Stomach (tissue), 8 donors: ENCODE measurements at regions not wholly inside any gene's neighbourhood (a gene's known extent, or its start where the extent isn't known, plus 50 kb on each side); places are given as distances from the start of the nearest gene placed in this dataset.

Source experiments
- DNase-seq, 2 donors: peaks; one replicate each; pipeline versions ENCODE4 v3.0.0 to v3.0.0-alpha.2; 2013 to 2019
- H3K27ac ChIP-seq, 5 donors: fragments of 200-600 bp in 4 of 5; sonication (generic) in 4 of 5; one replicate each; pipeline ENCODE4 v1.5.1; 2013 to 2019; ENCODE audit warnings: mild to moderate bottlenecking in 1 of 5, moderate library complexity in 1 of 5
- H3K27me3 ChIP-seq, 3 donors: fragments of 200-600 bp; sonication (generic); one replicate each; pipeline ENCODE4 v1.5.1; 2017 to 2019; ENCODE audit warnings: mixed run types in 1 of 3
- H3K36me3 ChIP-seq, 4 donors: fragments of 200-600 bp; sonication (generic); 1 replicate in 3 of 4; 2 replicates in 1 of 4; pipeline ENCODE4 v1.5.1; 2016 to 2019
- H3K4me1 ChIP-seq, 4 donors: fragments of 200-600 bp; sonication (generic); one replicate each; pipeline ENCODE4 v1.5.1; 2016 to 2019
- H3K4me3 ChIP-seq, 4 donors: fragments of 200-600 bp; sonication (generic) in 3 of 4; one replicate each; pipeline ENCODE4 v1.5.1; 2016 to 2019; ENCODE audit warnings: mild to moderate bottlenecking in 1 of 4
- H3K9me3 ChIP-seq, 4 donors: fragments of 200-600 bp; sonication (generic); one replicate each; pipeline ENCODE4 v1.5.1; 2016 to 2019
- EP300 ChIP-seq: sonication (generic); formaldehyde crosslinking; IDR thresholded peaks from one replicate; pipeline ENCODE4 v1.6.1; 2017; ENCODE audit warnings: antibody characterized with exemption
- POLR2A ChIP-seq, 4 donors: fragments of 450-650 bp; IDR thresholded peaks; one replicate each; pipeline ENCODE4 v1.6.1; 2016; ENCODE audit warnings: antibody characterized with exemption in 4 of 4, control low read depth in 2 of 4, mild to moderate bottlenecking in 1 of 4, moderate library complexity in 1 of 4
- POLR2AphosphoS5 ChIP-seq, 3 donors: sonication (generic); formaldehyde crosslinking; IDR thresholded peaks; one replicate each; pipeline ENCODE4 v1.6.1; 2016; ENCODE audit warnings: antibody characterized with exemption in 3 of 3
- WGBS, 5 donors: extraction: QIAGEN DNeasy Blood & Tissue Kit in 3 of 5; methylation state at CpG; one replicate each; pipeline versions ENCODE4 v1.1.5 to v1.1.7; 2013 to 2018; 5-methylcytosine and 5-hydroxymethylcytosine counted together
- intact Hi-C: fragments of 100-400 bp; cut with DNase I; formaldehyde crosslinking; loops from one replicate; pipeline ENCODE4 v1.15.1; 2023; ENCODE audit warnings: low total_unique reads
- TF ChIP-seq, protein P1 (sequence below), 7 experiments: fragments of 450-650 bp in 4 of 7; fragments of 200-600 bp in 3 of 7; sonication (generic) in 3 of 7; IDR thresholded peaks; one replicate each; pipeline ENCODE4 v1.5.1; 2016 to 2019; ENCODE audit warnings: antibody characterized with exemption in 7 of 7, control low read depth in 2 of 7, mild to moderate bottlenecking in 1 of 7
- donor health status: healthy with polysubstance abuse.
- donor health status: Bipolar disorder and iron deficiency.
- donor health status: healthy.

DNA sequence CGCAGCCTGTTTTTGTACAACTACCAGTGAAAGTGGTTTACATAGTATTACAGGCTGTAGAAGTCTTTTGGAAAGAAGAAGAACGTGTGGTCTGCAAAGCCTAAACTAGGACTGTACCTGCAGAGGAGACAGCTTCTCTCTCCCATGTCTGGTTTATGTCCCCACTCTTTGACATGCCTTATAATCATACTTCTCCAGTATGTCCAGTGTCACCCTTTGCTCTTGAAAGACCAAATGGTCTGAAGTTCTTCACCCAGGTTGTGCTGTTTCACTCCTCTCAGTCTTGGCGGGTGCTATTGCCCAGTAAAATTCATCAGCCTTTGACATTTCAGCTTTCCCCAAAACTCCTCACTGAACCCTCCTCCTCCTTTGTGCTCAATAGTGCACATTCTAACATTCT, 676.0 kb upstream of the TENM4 start:
- TF ChIP-seq EP300 (no peak), POLR2AphosphoS5 (IDR thresholded peaks at IDR 0.05) (no peak), POLR2A (IDR thresholded peaks at IDR 0.05) (no peak)
- TF ChIP-seq, protein P1, sequence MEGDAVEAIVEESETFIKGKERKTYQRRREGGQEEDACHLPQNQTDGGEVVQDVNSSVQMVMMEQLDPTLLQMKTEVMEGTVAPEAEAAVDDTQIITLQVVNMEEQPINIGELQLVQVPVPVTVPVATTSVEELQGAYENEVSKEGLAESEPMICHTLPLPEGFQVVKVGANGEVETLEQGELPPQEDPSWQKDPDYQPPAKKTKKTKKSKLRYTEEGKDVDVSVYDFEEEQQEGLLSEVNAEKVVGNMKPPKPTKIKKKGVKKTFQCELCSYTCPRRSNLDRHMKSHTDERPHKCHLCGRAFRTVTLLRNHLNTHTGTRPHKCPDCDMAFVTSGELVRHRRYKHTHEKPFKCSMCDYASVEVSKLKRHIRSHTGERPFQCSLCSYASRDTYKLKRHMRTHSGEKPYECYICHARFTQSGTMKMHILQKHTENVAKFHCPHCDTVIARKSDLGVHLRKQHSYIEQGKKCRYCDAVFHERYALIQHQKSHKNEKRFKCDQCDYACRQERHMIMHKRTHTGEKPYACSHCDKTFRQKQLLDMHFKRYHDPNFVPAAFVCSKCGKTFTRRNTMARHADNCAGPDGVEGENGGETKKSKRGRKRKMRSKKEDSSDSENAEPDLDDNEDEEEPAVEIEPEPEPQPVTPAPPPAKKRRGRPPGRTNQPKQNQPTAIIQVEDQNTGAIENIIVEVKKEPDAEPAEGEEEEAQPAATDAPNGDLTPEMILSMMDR (IDR thresholded peaks at IDR 0.05), result no peak
- no peaks in the 10 kb centered on the region for H3K9me3 ChIP-seq
- 62 to 78% (median 70%) methylated on average over 3 of the region's 3 CpGs for WGBS, 5 donors
- no peak for DNase-seq
- H3K27me3 ChIP-seq, result no peaks in the 10 kb centered on the region
- H3K36me3 ChIP-seq, result no peaks in the 10 kb centered on the region
- no peak overlapping the region for H3K4me3 ChIP-seq
- intact Hi-C loops, result no loop called here
- no peaks in the 10 kb centered on the region for H3K4me1 ChIP-seq
- no peak overlapping the region for H3K27ac ChIP-seq

DNA sequence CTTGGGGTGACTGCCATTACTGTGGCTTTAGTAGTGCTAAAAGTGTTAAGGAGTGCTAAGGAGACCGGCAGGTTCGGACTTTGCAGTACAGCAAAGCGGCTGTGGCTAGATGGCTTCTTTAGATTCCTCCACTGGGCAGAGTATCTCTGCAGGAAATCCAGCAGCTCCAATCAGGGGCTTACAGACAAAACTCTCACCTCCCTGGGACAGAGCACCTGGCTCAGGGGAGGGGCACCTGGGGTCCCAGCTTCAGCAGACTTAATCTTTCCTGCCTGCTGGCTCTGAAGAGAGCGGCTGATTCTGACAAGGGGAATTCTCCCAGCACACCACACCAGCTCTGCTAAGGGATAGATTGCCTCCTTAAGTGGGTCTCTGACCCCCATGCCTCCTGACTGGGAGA, 668.8 kb upstream of the TENM4 start:
- no peak for DNase-seq
- H3K27me3 ChIP-seq, result no peaks in the 10 kb centered on the region
- no peaks in the 10 kb centered on the region for H3K4me1 ChIP-seq
- H3K27ac ChIP-seq, result no peak overlapping the region
- 78 to 94% (median 90%) methylated on average over 4 of the region's 4 CpGs for WGBS, 5 donors
- H3K9me3 ChIP-seq, result no peaks in the 10 kb centered on the region
- H3K36me3 ChIP-seq, result no peaks in the 10 kb centered on the region
- no peak for TF ChIP-seq POLR2A (IDR thresholded peaks at IDR 0.05)
- TF ChIP-seq EP300, result no peak
- TF ChIP-seq POLR2AphosphoS5 (IDR thresholded peaks at IDR 0.05), result no peak
- TF ChIP-seq, protein P1 (IDR thresholded peaks at IDR 0.05), result no peak
- H3K4me3 ChIP-seq, result no peak overlapping the region
- intact Hi-C loops, result no loop called here

DNA sequence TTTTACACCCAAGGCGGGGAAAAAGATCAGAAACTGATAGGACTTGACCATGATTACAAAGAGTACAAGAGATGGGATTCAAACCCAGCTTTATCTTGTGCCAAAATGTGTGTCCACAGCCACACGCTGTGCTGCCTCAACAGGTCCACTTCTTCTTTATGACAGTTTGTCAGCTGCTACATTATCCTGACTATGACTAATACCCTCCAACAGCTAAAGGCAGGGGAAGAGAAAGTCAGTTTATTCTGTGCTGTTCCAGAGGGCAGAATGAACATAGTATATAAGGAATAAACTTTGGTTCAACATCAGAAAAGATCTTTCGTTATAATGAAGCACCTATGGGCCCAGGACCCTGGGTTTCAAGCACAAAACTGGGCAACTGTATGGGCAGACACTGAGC, 668.2 kb upstream of the TENM4 start:
- Histone ChIP-seq H3K9me3 (no peaks in the 10 kb centered on the region), H3K4me1 (no peaks in the 10 kb centered on the region), H3K36me3 (no peaks in the 10 kb centered on the region), H3K4me3 (no peak overlapping the region), H3K27me3 (no peaks in the 10 kb centered on the region), H3K27ac (no peak overlapping the region)
- intact Hi-C loops, result no loop called here
- no peak for DNase-seq
- WGBS, 5 donors, result 77 to 90% (median 83%) methylated on average over 3 of the region's 3 CpGs
- TF ChIP-seq POLR2AphosphoS5 (IDR thresholded peaks at IDR 0.05) (no peak), POLR2A (IDR thresholded peaks at IDR 0.05) (no peak), EP300 (no peak)
- TF ChIP-seq, protein P1 (IDR thresholded peaks at IDR 0.05), result no peak

DNA sequence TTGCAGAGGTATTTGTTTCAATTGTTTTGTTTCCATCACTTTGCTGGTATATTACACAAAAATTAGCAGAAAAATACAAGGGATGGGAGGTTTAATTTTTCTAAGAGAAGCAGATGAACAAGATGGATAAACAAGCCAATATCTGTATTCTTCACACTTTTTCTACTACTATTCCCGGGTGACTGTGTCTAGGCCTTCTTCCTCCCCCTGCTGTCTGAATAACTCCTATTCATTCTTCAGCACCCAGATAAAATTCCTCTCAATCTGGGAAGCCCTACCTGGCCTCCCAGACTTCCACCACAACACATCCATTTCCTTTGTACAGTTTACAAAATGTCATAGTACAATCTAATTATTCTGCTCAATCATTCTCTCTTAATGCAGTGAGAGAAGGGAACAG, 666.6 kb upstream of the TENM4 start:
- H3K9me3 ChIP-seq, result no peaks in the 10 kb centered on the region
- no peaks in the 10 kb centered on the region for H3K36me3 ChIP-seq
- intact Hi-C loops, result no loop called here
- no peaks in the 10 kb centered on the region for H3K27me3 ChIP-seq
- WGBS, 5 donors, result 56 to 79% (median 67%) methylated on average over 1 of the region's 1 CpG
- no peak overlapping the region for H3K27ac ChIP-seq
- TF ChIP-seq EP300, result no peak
- no peak for TF ChIP-seq POLR2A (IDR thresholded peaks at IDR 0.05)
- no peak for TF ChIP-seq POLR2AphosphoS5 (IDR thresholded peaks at IDR 0.05)
- TF ChIP-seq, protein P1 (IDR thresholded peaks at IDR 0.05), result no peak
- no peak for DNase-seq
- no peak overlapping the region for H3K4me3 ChIP-seq
- H3K4me1 ChIP-seq, result no peaks in the 10 kb centered on the region
